ENCODE measurements at regions not wholly inside any gene's neighbourhood (a gene's known extent, or its start where the extent isn't known, plus 50 kb on each side); places are given as distances from the start of the nearest gene placed in this dataset.

- Histone ChIP-seq H3K79me2 (ENCODE audit: insufficient read depth, low read length) (no peaks in the 10 kb centered on the region), H3K9ac (ENCODE audit: low read length) (no peak overlapping the region), H3K27ac (ENCODE audit: low read depth, low read length, poor library complexity, severe bottlenecking) (no peak overlapping the region), H4K20me1 (ENCODE audit: insufficient read depth, low read length) (no peaks in the 10 kb centered on the region), H3K4me1 (ENCODE audit: insufficient read depth, low read length, severe bottlenecking) (no peaks in the 10 kb centered on the region), H3K4me3 (ENCODE audit: low read depth, low read length, poor library complexity, severe bottlenecking) (no peak overlapping the region), H3K9me3 (ENCODE audit: low read length) (no peaks in the 10 kb centered on the region), H3K4me2 (ENCODE audit: low read length) (no peak overlapping the region), H3K27me3 (ENCODE audit: insufficient read depth, low read length) (no peaks in the 10 kb centered on the region), H2AFZ (ENCODE audit: low read length) (no peak overlapping the region), H3K36me3 (ENCODE audit: insufficient read depth, low read length) (no peaks in the 10 kb centered on the region), H3F3A (ENCODE audit: insufficient read depth, low read length) (no peaks in the 10 kb centered on the region), H3K9me2 (ENCODE audit: low read depth, low read length) (no peaks in the 10 kb centered on the region)
- no peak for TF ChIP-seq EZH2 (IDR thresholded peaks at IDR 0.05; ENCODE audit: borderline replicate concordance, low read length)
- TF ChIP-seq CTCF (IDR thresholded peaks at IDR 0.05; ENCODE audit: low read length) = no peak
Observed at GRCh38 chr3:18675197-18675596, 250.1 kb upstream of the SATB1 start.

DNA sequence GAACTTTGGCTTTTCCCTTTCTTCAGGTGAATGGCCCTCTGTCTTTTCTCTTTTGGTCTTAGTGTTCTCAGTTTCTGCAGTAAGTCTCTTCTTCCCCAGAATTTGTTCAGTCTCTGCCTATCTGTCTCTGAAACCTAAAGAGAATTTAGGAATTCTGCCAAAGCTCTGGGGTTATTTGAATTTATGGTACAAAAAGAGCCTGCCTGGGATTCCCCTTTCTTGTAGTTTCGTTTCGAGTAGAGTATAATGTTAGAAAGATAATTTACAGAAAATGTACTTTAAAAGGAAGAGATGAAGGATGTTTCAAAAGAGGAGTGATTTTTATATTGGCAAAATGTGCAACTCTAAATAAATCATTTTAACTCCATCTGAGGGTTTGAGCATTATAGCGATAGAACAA is 247.4 kb upstream of the SATB1 start:
- H3K27ac ChIP-seq (ENCODE audit: low read depth, low read length, poor library complexity, severe bottlenecking) = no peak overlapping the region
- H3K4me2 ChIP-seq (ENCODE audit: low read length) = no peak overlapping the region
- no peaks in the 10 kb centered on the region for H3K36me3 ChIP-seq (ENCODE audit: insufficient read depth, low read length)
- H3K9ac ChIP-seq (ENCODE audit: low read length) = no peak overlapping the region
- H3K9me3 ChIP-seq (ENCODE audit: low read length) = no peaks in the 10 kb centered on the region
- no peaks in the 10 kb centered on the region for H3K9me2 ChIP-seq (ENCODE audit: low read depth, low read length)
- no peaks in the 10 kb centered on the region for H3K79me2 ChIP-seq (ENCODE audit: insufficient read depth, low read length)
- no peaks in the 10 kb centered on the region for H3K4me1 ChIP-seq (ENCODE audit: insufficient read depth, low read length, severe bottlenecking)
- H3K4me3 ChIP-seq (ENCODE audit: low read depth, low read length, poor library complexity, severe bottlenecking) = no peak overlapping the region
- no peaks in the 10 kb centered on the region for H3F3A ChIP-seq (ENCODE audit: insufficient read depth, low read length)
- H3K27me3 ChIP-seq (ENCODE audit: insufficient read depth, low read length) = no peaks in the 10 kb centered on the region
- no peak overlapping the region for H2AFZ ChIP-seq (ENCODE audit: low read length)
- TF ChIP-seq CTCF (IDR thresholded peaks at IDR 0.05; ENCODE audit: low read length) = no peak
- TF ChIP-seq EZH2 (IDR thresholded peaks at IDR 0.05; ENCODE audit: borderline replicate concordance, low read length) = no peak
- no peaks in the 10 kb centered on the region for H4K20me1 ChIP-seq (ENCODE audit: insufficient read depth, low read length)

GRCh38 chr3:18670759-18671158 is 245.6 kb upstream of the SATB1 start:
- Histone ChIP-seq H3K4me2 (ENCODE audit: low read length) (no peak overlapping the region), H3K4me1 (ENCODE audit: insufficient read depth, low read length, severe bottlenecking) (no peaks in the 10 kb centered on the region), H3K4me3 (ENCODE audit: low read depth, low read length, poor library complexity, severe bottlenecking) (no peak overlapping the region), H2AFZ (ENCODE audit: low read length) (no peak overlapping the region), H4K20me1 (ENCODE audit: insufficient read depth, low read length) (no peaks in the 10 kb centered on the region), H3K79me2 (ENCODE audit: insufficient read depth, low read length) (no peaks in the 10 kb centered on the region), H3K9me3 (ENCODE audit: low read length) (no peaks in the 10 kb centered on the region), H3K9me2 (ENCODE audit: low read depth, low read length) (no peaks in the 10 kb centered on the region), H3K27ac (ENCODE audit: low read depth, low read length, poor library complexity, severe bottlenecking) (no peak overlapping the region), H3F3A (ENCODE audit: insufficient read depth, low read length) (no peaks in the 10 kb centered on the region), H3K9ac (ENCODE audit: low read length) (no peak overlapping the region), H3K36me3 (ENCODE audit: insufficient read depth, low read length) (no peaks in the 10 kb centered on the region), H3K27me3 (ENCODE audit: insufficient read depth, low read length) (no peaks in the 10 kb centered on the region)
- no peak for TF ChIP-seq CTCF (IDR thresholded peaks at IDR 0.05; ENCODE audit: low read length)
- no peak for TF ChIP-seq EZH2 (IDR thresholded peaks at IDR 0.05; ENCODE audit: borderline replicate concordance, low read length)
